GM19463 (cell line): ENCODE measurements at regions not wholly inside any gene's neighbourhood (a gene's known extent, or its start where the extent isn't known, plus 50 kb on each side); places are given as distances from the start of the nearest gene placed in this dataset.
A peak's percentile ranks its signal among the peaks of the same experiment; 100 is the strongest.

Experiments
- ATAC-seq: cut with Tn5 transposase; IDR thresholded peaks from one replicate; pipeline ENCODE4 v1.9.1; 2021; ENCODE audit warnings: mild to moderate bottlenecking, moderate library complexity; ENCODE audit not compliant: unreplicated experiment

DNA sequence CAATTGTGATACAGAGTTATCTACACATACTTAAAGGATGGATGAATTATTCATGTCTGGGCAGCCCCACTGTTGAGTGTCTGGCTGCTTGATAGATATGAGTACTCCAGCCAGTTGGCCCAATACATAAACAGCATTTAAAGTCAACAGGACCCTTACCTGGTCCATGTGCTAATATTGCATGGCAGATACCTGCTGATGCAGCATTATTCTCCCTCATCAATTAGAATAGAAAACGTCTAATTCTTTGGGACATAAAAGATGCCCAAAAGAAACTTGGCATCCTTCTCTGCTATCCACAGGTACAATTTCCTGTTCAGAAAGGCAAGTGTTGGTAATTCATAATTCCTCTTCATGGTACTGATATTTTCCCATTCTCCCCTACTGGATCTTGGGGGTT, 550.8 kb downstream of the TFAP2B start:
- no peak for ATAC-seq

DNA sequence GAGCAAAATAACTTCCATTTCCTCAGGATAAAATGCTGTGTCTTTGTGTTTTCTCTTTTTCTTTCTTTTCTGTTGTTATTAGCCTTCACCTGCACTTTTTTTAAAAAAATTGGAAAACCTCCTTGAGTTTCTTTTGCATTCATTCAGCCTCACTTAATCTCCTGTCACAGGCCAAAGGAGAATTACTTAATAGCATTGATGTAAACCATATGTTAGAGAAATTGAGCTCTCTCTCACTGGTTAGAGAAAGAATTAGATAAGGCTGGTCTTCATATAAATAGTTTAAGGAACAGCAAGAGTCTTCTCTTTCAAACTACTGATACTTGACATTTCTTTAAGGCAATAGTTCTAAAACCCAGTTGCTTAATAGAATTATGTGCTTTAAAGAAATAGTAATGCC, 564.2 kb downstream of the TFAP2B start:
- ATAC-seq: no peak

DNA sequence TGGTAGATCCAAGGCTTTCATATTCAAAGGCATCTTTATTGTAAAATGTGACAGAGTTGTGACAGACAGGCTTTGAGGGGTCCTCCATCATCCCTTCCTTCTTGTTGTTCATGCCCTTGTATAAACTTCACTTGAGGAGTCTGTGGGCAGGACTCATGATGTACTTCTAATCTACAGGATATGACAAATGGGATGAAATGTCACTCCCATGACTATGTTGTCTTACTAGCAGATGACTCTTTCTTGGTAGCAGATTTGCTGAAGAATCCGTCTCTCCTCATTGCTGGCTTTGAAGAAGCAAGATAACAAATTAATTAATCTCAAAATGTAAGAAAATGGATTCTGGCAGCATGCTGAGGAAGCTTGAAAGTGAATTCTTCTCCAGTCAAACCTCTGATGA, 566.1 kb downstream of the TFAP2B start:
- no peak for ATAC-seq

DNA sequence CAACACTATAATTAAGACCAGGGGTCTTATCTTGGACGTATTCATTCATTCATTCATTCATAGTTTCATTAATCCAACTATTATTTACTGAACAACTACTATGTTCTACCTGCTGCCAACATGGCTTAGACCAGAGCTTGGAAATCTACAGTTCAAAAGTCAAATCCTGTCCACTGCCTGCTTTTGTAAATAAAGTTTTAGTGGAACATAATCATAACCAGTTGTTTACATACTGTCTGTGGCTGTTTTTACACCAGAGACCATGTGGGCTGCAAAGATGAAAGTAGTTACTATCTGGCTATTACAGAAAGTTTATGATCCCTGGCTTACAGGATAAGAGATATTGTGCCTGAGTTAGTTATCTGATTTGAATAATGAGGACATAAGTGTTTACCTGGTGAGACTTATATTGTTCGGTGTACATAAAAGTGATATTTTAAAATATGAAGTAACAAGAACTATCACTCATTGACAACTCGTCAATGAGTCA, 567.7 kb downstream of the TFAP2B start:
- no peak for ATAC-seq

DNA sequence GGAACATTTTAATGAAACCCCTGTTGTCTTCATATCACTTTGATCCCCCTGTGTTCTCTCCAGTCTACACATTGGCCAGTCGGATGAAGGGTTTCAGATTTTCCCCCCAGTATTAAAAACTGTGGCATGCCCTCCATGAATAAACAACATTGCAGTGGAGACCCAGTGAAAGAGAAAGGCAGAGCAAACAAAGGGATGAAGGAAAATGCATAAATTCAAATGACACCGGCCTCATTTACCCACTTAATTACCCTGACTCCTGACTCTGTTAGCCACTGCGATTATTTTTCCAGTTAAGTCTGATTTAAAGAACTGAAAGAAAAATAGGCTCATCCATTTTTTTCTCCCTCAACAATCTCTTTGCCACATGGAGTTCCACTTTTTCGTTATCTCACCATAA, 569.2 kb downstream of the TFAP2B start:
- no peak for ATAC-seq

DNA sequence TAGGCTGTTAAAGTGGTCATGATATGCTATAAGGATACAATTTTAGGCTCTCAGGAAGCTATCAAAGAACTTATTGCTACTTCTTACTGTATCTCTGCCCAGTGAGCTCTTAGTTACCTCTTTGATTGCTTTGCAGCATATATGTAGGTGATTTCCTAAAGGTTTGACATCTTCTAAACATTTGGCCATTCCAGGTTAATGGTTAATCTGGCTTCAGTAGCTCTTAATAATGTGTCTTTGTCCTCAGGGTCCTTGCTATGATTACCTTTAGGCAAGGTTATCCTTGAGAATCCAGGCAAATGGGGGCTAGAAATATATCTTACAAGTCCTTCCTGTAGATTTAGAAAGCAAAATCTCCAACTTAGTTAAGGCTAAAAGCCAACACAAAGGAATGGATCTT, 575.4 kb downstream of the TFAP2B start:
- ATAC-seq: no peak

DNA sequence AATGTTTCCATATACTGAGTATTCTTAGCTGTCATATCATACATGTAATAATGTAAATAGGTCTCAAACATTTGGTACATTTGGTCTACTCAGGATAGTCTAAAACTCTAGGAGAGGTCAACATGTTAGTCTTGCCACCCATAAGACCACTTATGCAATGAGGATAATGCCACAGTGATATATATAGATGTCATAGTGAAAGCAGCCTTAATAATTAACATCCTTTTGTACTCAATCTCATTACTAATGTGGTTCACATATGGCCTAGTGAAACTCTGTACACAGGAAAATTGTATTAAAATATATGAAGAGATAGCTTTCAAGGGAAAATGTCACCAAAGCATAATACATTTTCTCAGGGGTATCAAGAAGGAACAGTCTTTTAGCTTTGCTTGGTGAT, 577.9 kb downstream of the TFAP2B start:
- ATAC-seq: peak; percentile 49

DNA sequence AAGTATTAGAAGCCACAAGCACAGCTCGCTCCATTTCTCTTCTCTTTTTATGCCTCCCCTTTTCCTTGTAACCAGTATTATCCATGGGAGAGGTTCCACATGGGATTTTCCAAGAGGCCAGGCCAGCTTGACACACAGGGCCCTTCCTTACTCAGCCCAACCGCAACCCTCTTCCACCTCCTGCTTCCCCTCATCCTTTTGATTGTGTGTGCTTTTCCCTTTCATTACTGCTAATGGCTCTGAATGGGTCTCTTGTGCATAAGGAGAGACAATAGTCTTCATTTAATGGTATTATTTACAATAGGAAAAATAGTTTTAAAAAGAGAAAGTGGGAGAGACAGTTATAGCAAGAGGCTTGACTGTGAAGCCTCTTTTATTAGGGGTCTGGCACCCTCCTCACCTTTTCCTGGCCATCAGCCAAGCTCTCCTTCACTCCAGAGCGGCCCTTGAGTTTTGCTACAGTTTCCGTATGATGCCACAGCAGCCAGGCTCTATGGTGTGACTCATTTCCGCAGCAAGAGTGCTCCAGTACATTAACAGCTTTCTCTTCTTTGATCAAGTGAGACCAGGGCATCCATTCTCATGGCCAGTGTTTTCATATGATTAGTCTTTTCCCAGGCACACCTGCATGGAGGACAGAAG, 579.5 kb downstream of the TFAP2B start:
- peak; percentile 87 for ATAC-seq

DNA sequence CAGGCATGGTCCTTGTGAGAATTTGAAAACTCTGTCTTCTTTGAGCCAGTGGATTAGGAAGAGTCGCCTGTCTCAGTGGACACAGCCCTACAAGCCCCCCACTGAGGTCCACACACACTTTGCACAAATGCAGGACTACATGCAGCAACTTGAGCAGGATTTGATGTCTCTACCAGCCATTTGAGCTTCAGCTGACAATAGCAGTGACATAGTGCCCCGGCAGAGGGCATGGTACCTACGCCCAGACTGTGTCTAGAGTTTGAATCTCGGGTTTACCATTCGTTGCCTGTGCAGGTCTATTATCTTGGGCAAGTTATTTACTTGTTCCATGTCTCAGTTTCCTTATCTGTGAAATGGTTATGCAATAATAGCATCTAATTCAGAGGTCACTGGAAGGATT, 580.1 kb downstream of the TFAP2B start:
- peak; percentile 7 for ATAC-seq

DNA sequence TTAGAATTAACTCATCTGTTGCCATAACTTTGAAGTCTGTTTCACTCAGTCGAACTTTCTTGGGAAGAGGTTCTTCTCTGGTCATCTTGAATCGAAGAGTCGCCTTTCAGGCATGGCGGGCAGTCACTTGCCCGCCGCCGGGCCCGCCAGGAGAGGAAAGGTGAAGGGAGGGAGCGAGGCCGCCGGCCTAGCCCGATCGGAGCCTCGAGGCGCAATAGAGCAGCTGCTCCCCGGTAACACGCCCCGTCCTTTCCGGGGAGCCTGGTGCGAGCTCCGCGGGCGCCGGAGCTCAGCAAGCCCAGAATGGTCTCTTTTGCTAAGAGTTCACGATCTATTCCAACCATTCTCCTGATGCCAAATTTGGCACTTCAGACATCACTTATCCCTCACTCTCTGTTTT, 591.8 kb downstream of the TFAP2B start:
- ATAC-seq: no peak

DNA sequence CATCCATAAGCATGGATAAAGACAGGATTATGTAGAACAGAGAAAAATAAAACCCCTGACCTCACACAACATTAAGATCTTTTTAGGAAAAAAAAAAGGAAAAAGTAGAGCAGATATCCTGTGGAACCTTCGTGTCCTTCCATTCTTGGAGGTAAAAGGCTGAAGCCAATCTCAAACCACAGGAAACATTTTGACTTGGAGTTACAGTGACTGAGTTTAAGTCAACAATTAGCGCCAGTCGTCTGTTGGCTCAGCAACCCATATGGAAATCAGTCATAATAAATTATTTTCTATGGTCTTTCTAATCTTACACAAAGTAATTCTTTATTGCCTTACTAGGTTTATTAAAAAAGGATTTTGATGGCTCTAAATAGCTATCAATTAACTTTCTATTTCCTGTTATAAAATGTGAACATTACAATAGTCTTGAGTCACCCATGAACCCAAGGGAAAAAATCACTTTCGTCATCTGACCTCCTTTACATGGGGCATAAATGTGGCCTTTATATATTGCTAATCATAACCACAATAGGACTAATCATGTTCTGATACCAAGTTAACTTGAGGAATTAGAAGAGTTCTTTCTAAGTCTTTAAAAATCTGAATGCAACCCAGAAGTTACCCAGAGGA, 592.9 kb downstream of the TFAP2B start:
- no peak for ATAC-seq

DNA sequence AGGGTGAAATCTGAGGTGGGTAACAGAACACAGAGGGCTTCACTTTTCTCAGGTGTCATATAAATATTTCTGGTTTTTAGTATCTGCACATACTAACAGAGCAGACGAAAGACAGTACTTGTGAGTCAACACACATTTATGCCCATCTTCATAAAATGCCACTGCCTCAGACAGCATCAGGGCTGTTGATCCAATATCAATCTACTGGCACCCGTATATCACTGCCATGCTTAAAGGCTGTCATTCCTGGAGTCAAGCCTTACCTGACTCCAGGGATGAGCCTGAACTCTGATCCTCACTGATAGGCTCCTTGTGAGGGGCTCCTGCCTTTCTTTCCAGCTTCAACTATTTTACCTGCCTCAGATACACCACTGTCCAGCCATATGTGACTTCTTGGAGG, 595.7 kb downstream of the TFAP2B start:
- ATAC-seq: no peak

DNA sequence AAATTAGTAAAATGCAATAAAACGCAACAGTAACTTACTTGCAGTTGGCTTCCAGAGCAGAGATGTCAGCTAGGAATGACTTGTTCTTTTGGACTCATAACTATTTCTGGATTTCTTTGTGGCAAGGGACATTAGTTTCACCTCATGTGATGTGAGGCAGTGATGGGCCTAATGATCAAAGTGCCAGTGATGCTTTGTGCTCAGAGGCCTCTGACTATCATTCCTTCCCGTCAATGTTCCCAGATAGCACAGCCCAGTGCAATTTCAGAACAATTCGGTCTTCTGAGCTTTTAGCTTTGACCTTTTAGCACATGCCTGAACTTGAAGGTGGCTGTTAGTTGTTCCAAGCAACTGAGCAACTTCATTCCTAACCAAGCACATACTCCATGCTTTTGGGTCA, 596.8 kb downstream of the TFAP2B start:
- ATAC-seq: no peak

DNA sequence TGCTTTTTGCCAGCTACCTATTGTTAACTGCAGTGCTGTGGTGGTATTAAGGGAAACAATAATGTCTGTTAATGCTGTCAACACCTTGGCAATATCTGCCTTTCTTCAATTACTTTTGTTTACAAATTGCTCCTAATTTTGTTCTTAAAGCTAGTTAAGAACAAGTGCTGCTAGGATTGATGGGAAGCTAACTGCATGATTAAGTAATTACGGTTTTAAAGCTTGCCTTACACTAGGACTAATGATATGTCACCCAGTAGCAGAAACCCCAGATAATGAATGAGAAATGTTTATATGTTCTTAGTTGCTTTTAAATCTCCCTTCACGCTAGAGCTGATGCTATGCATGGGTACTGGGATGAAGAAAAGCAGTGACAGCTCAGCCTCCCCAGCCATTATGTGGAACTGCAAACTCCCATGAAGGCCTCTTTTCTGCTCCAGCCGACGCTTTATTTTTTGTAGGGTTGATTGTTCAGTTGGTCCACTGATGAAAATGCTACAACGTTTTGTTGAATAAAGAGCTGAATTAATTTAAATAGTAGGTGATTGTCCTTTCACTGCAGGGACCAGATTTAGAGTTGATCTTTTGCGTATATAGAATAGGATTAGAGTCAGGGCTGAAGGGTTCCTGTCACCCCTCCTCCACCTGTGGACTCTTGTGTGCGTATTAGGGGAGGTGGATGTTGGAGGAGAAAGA, 610.5 kb downstream of the TFAP2B start:
- ATAC-seq: no peak

DNA sequence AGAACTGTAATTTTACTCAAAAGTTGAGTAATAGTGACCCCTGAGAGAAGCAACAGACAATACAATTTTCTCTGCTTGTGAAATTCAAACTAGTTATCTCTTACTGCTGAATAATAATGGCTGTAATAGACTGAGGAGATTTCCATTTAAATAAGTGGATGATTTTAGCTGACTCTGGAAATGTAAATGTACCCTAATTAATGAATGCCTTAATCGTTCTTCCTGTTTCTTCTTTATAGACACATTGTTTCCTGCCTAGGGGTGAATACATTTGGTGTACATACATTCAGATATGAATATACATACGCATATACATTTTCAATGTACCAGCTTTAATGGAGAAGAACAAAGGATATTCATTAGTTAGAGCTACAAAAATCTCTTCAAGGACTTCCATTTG, 611.9 kb downstream of the TFAP2B start:
- ATAC-seq: no peak

DNA sequence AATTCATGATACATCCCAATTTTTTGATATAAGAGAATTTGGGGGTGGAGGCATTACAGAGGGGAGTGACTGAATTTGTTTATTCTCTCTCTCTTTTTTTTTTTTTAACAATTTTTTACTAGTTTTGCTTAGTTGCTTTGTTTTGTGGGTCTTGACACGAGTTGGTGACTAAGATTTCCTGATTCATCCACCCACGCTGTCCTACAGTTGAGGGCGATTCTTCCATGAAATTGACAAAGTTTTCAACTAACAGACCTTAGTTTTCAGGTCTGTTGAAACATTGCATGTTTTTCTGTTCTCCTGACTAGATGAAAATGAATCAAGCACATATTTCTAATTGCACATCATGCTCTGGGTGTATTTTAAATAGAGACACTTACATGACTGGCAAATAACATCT, 613.8 kb downstream of the TFAP2B start:
- ATAC-seq: no peak

DNA sequence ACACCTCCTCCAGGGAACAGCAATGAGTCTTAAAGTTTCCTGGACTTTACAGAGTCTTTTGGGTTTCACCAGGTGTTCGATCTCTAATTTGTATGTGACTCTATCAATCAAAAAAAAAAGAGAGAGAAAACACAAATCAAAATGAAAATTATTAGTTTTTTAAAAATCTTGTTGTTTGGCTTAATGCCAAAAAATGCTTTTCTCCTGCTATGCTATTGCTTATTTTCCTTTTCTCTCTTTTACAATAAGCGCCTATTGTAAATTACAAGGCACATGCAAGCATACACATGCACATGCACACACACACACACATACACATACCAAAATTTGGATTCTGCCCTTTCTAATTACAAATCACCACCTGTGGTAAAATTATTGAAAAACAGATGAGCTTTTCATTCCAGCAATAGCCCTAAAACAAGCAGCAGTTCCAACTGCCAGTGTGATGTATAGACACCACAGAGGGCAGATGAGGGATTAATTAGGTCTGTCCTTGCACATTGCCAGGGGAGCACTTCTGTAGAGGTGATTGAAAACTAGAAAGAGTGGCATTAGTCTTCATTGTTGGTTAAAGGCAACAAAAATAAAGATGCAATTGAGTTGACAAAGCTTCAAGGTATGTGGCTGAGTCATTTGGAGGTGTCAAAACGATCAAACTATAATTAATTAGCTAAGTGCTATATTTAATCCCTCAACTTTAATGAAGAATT, 631.7 kb downstream of the TFAP2B start:
- ATAC-seq: no peak

DNA sequence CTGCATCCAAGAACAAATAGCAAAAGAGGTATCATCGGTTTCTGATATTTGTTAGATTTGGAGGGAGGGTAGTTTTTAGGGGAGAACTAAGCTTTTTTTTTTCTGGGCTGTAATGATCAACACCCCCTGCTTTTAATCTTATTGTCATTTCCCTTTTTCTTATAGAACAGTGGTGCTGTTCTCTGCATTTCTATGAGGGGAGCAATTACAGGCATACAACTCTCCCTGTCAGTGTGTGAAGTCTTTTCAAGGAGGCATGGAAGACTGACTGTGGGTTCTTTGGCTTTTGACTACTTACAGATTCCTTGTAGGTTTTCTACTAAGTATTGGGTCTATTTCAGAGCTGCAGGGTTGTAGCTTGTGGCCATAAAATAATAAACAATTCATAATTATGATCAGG, 632.3 kb downstream of the TFAP2B start:
- no peak for ATAC-seq

DNA sequence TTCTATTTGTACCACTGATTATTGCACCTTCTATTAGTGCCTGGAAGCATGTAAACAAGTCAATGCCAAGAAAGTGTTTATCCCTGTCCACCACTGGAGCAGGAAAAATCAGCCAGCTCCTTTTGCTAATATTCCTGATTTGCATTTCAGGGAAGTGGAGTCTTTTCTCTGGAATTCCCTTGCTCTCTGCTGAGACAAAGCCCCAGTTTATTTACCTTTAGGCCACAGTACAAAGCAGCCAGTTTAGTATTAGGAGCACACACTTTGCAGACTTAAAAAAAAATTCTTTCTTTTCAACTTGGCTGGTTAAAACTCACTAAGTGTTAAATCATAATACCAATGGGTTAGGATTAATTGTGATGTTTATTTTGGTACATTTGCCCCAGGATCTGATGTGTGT, 631.1 kb downstream of the PKHD1 start:
- ATAC-seq: no peak

DNA sequence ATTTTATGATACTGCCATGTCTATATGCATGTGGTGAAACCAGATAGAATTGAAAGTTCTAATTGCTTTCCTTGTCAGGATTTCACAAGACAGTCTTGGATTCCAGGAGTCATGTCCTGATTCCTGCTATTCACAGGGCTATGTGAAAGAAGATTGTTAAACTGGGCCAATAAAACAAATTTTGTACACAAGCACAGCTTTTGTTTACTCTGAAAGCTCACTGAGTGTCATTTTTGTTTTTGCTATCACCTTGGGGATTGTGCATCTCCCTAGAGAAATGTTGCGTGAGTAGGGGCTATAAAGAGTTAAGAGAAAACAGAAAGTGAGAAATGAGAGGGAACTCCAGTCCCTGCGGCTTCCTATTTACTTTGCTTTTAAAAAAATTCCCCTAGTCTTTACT, 627.5 kb downstream of the PKHD1 start:
- peak; percentile 96 for ATAC-seq

DNA sequence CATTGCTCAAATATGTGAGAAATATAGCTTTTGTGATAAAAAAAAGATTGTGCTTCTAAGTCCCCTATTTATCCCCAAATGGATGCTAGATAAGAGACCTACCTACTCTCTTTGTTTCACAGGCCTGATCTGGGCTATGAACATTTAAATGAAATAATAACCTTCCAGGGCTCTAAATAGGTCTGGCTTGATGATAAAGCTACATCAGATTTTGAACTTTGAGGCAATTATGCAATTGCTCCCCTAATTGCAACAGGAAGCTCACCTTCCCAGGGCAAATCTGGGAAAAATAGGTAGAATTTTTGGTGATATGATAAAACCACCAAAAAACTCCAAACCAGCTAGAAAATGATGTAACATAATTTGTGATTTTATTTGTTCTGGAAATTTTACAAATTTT, 624.5 kb downstream of the PKHD1 start:
- no peak for ATAC-seq

DNA sequence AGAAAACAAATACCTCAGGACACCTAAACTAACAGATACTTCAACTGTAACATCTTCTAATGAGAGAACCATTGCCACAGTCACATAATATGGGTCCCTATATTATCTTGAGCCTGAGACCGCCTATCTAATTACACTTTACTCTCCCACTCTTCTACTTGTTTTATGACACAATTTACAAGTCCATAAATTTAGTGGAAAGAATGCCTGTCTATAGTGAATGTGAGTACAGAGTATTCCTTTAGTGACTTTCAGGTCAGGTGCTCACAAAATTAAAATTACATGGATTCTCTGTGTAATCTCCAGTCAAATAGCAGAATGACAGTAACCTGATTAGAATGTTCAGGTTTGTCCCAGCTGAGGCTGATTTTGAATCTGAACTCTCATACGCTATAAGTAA, 624.1 kb downstream of the PKHD1 start:
- no peak for ATAC-seq
